Activated T-helper 1 cell treated with anti-CD3 and anti-CD28 coated beads, Interleukin-12 subunit alpha, Interleukin-12 subunit beta, Interleukin-2, Interleukin-4 antibody, amounts not matched to agents 30 ng/mL and 10 ng/mL and 1 ng/mL, durations not matched to agents 14 hours and 24 hours and 36 hours (primary cell): ENCODE measurements at regions not wholly inside any gene's neighbourhood (a gene's known extent, or its start where the extent isn't known, plus 50 kb on each side); places are given as distances from the start of the nearest gene placed in this dataset.

Experiments used
- DNase-seq: peaks from one replicate; pipeline ENCODE4 v3.0.0; 2021; ENCODE audit warnings: low spot score
- H3K27ac Mint-ChIP-seq: one replicate; pipeline ENCODE4 v1.8.0; 2021; ENCODE audit warnings: mild to moderate bottlenecking, mixed read lengths
- H3K27me3 Mint-ChIP-seq: one replicate; pipeline ENCODE4 v1.8.0; 2022; ENCODE audit warnings: mild to moderate bottlenecking, moderate library complexity, mixed read lengths; ENCODE audit not compliant: insufficient read depth
- H3K36me3 Mint-ChIP-seq: one replicate; pipeline ENCODE4 v1.8.0; 2021; ENCODE audit warnings: low read depth, mixed read lengths
- H3K4me1 Mint-ChIP-seq: one replicate; pipeline ENCODE4 v1.8.0; 2021; ENCODE audit warnings: low read depth, mixed read lengths
- H3K4me3 Mint-ChIP-seq: one replicate; pipeline ENCODE4 v1.8.0; 2021; ENCODE audit warnings: mild to moderate bottlenecking, moderate library complexity, mixed read lengths
- H3K9me3 Mint-ChIP-seq: one replicate; pipeline ENCODE4 v1.8.0; 2021; ENCODE audit warnings: mixed read lengths
- intact Hi-C: fragments of 100-400 bp; cut with micrococcal nuclease; formaldehyde crosslinking; loops from one replicate; pipeline ENCODE4 v1.15.1; 2024

DNA sequence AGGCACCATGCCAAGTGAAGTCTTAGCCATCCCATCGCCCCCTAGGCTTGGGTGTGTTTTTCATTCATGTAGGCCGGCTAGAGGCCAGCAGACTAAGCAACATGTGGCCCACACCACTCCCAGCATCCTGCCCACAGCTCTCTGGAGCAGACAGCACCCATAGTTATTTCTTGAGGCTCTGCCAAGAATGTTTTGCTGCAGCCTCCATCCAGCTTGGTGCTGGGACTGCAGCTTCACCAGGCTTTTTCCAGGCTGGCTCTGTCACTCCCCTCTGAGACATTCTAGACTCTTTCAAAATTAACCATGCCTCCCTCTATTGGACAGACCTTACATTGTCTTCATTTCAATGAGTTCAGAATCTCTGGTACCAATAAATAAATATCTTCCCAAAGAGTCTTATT lies 104.2 kb downstream of the DUSP10 start:
- intact Hi-C loops = no loop called here
- DNase-seq = no peak
- H3K4me3 Mint-ChIP-seq = no peak overlapping the region
- H3K27me3 Mint-ChIP-seq = no peaks in the 10 kb centered on the region
- no peaks in the 10 kb centered on the region for H3K4me1 Mint-ChIP-seq
- H3K27ac Mint-ChIP-seq = no peak overlapping the region
- peaks cover 2% of the 10 kb centered on the region for H3K36me3 Mint-ChIP-seq
- H3K9me3 Mint-ChIP-seq = peaks cover 4% of the 10 kb centered on the region

DNA sequence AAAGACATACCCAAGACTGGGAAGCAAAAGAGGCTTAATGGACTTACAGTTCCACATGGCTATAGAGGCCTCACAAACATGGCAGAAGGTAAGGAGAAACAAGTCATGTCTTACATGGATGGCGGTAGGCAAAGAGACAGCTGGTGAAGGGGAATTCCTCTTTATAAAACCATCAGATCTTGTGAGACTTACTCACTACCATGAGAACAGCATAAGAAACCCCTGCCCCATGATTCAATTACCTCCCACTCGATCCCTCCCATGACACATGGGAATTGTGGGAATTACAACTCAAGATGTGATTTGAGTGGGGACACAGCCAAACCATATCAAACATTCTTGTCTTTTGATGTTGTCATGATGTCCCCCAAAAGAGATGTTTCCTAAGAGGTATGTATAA lies 103.3 kb downstream of the DUSP10 start:
- Mint-ChIP-seq H3K4me3 (no peak overlapping the region), H3K27me3 (no peaks in the 10 kb centered on the region), H3K36me3 (peaks cover 2% of the 10 kb centered on the region), H3K4me1 (no peaks in the 10 kb centered on the region), H3K27ac (no peak overlapping the region), H3K9me3 (peaks cover 4% of the 10 kb centered on the region)
- intact Hi-C loops = no loop called here
- DNase-seq = no peak

DNA sequence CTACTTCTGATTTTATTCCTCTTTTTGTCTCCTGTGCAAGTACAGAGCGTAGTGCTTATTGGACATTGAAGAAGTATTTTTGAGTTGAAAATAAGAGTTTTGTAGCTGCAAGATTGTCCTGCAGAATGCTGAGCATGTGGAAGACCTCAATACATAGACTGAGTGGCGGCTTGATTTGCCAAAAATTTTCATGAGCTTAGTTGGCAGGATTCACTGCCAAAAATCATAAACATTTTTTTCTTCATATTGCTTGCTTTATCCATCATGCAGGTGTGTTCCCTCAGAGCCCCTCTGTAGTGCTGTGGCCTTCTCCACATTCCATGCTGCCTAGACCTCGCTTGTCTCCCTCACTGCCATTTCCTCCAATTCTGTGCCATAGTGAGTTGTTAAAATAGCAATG lies 100.1 kb downstream of the DUSP10 start:
- Mint-ChIP-seq H3K36me3 (no peaks in the 10 kb centered on the region), H3K27ac (no peak overlapping the region), H3K4me1 (no peaks in the 10 kb centered on the region), H3K27me3 (no peaks in the 10 kb centered on the region), H3K9me3 (peaks cover 4% of the 10 kb centered on the region), H3K4me3 (no peak overlapping the region)
- DNase-seq = no peak
- intact Hi-C loops = no loop called here

DNA sequence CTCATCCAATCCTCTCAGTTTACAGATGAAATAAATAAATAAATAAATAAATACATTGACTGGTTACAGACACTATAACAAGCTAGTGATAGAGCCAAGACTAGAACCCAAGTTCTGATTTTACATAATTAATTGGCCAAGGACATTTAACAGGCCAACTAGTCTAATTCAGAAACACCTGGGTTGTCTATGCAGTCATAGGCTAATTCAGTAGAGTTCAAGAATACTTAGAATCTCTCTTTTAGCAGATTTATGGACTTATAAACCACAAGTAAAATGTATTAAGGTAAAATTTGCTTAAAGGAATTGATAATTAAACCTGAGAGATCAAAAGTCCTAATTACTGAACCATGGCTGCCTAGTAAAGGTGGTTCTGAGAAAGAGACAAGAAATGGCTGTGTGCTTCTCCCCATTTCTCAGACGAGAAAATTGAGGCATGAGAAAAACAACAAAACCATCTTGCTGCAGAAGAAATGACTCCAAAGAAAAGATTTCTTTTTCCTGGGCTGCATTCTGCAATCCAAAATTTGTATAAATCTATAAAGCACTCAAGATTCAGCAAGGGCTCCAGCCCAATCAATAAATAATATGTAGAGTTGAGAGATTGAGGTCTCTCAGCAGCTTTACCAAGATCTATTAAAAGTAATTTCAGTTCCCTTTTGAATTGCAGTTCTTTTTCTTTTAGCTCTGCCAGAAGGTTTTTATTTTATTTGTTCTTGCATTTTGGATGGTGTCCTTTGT lies 98.3 kb downstream of the DUSP10 start:
- Mint-ChIP-seq H3K27ac (no peak overlapping the region), H3K4me1 (no peaks in the 10 kb centered on the region), H3K4me3 (no peak overlapping the region), H3K36me3 (no peaks in the 10 kb centered on the region), H3K27me3 (peaks cover 3% of the 10 kb centered on the region), H3K9me3 (peaks cover 4% of the 10 kb centered on the region)
- DNase-seq = no peak
- intact Hi-C loops = no loop called here

DNA sequence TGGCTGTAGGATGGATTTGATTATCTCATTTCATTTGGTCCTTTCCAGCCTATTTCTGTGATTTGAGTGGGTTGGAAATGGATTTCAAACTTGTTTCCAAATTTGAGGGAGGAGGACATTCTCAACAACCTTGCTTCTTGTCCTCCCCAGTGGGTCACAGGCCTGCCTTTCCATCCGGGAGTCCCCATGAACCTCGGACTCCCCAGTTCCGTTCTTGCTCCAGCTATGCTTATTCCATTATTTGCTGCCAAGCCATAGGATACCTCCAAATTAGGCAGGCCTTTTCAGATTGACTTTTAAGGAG lies 97.8 kb downstream of the DUSP10 start:
- Mint-ChIP-seq H3K27me3 (peaks cover 3% of the 10 kb centered on the region), H3K27ac (no peak overlapping the region), H3K4me1 (no peaks in the 10 kb centered on the region), H3K36me3 (no peaks in the 10 kb centered on the region), H3K4me3 (no peak overlapping the region), H3K9me3 (peaks cover 4% of the 10 kb centered on the region)
- intact Hi-C loops = no loop called here
- DNase-seq = no peak

DNA sequence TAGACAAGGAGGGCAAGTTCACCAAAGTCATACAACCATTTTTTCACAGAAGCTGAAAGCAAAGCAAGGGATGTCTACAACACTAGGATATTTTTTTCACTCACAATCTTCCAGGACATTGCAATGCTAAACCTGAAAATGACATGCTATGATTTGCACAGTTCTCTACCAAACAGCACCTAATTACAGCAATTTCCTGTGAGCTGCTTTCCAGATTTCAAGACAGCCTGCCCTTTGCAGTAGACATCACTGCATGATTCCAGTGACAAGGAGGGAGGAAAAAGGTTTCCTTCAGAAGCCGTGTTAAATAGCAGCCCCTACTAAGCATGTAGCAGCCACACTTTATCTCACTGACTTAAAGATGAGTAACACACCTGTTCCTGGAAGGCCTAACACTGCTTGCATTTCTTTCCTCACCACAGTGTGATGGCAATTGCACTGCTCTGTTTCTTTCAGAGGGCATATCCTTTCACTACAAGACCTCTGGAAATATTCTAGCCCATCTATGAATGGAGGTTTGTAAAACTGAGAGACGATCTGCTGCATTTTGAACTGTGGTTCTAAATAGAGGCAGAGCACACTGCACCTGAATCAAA lies 97.1 kb downstream of the DUSP10 start:
- H3K9me3 Mint-ChIP-seq = no peaks in the 10 kb centered on the region
- H3K4me1 Mint-ChIP-seq = no peaks in the 10 kb centered on the region
- H3K27ac Mint-ChIP-seq = no peak overlapping the region
- no peaks in the 10 kb centered on the region for H3K36me3 Mint-ChIP-seq
- no peak for DNase-seq
- peaks cover 3% of the 10 kb centered on the region for H3K27me3 Mint-ChIP-seq
- intact Hi-C loops = no loop called here
- no peak overlapping the region for H3K4me3 Mint-ChIP-seq

DNA sequence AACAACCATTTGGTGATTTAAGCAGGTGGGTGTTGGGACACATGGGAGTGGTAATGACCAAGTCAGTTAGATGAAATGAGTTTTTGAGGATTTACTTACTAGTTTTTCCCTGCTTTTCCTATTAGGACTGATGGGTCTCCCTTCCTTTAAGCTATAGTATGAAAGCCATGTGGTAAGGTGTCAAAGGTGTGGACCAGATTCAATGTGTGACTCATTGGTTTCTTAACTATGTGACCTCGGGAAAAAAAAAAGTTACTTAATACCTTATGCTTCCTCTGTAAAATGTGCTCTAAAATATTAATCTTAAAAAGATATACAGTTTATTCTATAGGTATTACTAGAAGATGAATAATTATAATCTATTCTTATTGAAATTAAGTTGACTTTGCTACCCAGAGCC lies 93.7 kb downstream of the DUSP10 start:
- no peak overlapping the region for H3K4me3 Mint-ChIP-seq
- no peak for DNase-seq
- no peaks in the 10 kb centered on the region for H3K9me3 Mint-ChIP-seq
- no peaks in the 10 kb centered on the region for H3K4me1 Mint-ChIP-seq
- intact Hi-C loops = no loop called here
- no peaks in the 10 kb centered on the region for H3K36me3 Mint-ChIP-seq
- no peak overlapping the region for H3K27ac Mint-ChIP-seq
- H3K27me3 Mint-ChIP-seq = peaks cover 3% of the 10 kb centered on the region
